ENCODE measurements at regions not wholly inside any gene's neighbourhood (a gene's known extent, or its start where the extent isn't known, plus 50 kb on each side); places are given as distances from the start of the nearest gene placed in this dataset.

GRCh38 chr18:69226971-69227370, 173.7 kb upstream of the DOK6 start:
- no peak overlapping the region for H3K4me3 ChIP-seq (ENCODE audit: low read depth, low read length)
- DNase-seq (ENCODE audit: low read depth), result no peak
- TF ChIP-seq, protein P1, sequence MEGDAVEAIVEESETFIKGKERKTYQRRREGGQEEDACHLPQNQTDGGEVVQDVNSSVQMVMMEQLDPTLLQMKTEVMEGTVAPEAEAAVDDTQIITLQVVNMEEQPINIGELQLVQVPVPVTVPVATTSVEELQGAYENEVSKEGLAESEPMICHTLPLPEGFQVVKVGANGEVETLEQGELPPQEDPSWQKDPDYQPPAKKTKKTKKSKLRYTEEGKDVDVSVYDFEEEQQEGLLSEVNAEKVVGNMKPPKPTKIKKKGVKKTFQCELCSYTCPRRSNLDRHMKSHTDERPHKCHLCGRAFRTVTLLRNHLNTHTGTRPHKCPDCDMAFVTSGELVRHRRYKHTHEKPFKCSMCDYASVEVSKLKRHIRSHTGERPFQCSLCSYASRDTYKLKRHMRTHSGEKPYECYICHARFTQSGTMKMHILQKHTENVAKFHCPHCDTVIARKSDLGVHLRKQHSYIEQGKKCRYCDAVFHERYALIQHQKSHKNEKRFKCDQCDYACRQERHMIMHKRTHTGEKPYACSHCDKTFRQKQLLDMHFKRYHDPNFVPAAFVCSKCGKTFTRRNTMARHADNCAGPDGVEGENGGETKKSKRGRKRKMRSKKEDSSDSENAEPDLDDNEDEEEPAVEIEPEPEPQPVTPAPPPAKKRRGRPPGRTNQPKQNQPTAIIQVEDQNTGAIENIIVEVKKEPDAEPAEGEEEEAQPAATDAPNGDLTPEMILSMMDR (IDR thresholded peaks at IDR 0.05; ENCODE audit: insufficient read depth, low read depth, low read length, missing control alignments), result no peak

DNA sequence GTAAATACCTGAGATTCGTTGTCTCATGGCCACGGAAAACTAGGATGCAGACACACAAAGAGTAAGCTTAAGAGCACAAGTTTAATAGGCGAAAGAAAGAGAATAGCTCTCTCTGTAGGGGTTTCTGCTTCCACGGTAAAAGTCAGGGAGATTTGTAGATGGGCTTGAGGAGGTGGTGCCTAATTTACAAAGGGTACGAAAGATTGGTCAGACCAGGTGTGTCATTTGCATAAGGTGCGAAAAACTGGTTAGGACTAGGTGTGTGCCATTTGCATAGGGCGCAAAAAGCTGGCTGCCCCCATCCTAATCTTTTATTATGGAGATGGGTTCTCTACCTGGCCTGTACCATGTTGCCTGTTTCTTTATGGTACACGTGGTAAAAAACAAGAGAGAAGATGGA, 170.5 kb upstream of the DOK6 start:
- TF ChIP-seq, protein P1 (IDR thresholded peaks at IDR 0.05; ENCODE audit: insufficient read depth, low read depth, low read length, missing control alignments), result no peak
- no peak overlapping the region for H3K4me3 ChIP-seq (ENCODE audit: low read depth, low read length)
- DNase-seq (ENCODE audit: low read depth), result no peak

DNA sequence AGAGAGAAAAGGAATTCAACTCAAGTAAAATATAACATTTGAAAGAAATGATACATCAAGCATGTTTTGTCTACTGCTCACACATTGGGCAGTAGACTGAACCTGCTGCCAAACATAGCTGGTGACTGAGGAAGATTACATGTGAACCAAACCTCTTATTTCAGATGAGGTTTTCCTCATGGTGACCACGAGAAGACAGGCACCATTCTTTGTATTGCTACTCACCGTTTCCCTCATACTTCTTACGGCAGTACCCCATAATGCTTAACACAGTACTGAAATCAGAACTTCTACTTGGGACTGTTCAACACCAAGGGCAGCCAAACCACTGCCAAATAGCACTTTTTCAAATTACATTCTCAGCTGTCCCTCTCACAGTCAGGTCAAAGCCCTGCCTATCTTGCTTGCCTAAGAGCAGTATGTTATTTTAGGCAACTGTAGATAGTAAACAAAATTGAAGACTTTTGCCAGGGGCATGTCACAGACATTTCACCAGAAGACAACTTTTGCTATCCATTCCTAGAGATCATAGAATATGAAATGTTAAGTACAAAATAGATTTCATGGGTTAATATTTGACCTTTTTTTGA, 167.1 kb upstream of the DOK6 start:
- H3K4me3 ChIP-seq (ENCODE audit: low read depth, low read length), result no peak overlapping the region
- DNase-seq (ENCODE audit: low read depth), result peak; percentile 18
- TF ChIP-seq, protein P1 (IDR thresholded peaks at IDR 0.05; ENCODE audit: insufficient read depth, low read depth, low read length, missing control alignments), result no peak

- TF ChIP-seq, protein P1 (IDR thresholded peaks at IDR 0.05; ENCODE audit: insufficient read depth, low read depth, low read length, missing control alignments), result no peak
- no peak overlapping the region for H3K4me3 ChIP-seq (ENCODE audit: low read depth, low read length)
- DNase-seq (ENCODE audit: low read depth), result no peak
Measured at GRCh38 chr18:69239849-69240674, 160.6 kb upstream of the DOK6 start.

DNA sequence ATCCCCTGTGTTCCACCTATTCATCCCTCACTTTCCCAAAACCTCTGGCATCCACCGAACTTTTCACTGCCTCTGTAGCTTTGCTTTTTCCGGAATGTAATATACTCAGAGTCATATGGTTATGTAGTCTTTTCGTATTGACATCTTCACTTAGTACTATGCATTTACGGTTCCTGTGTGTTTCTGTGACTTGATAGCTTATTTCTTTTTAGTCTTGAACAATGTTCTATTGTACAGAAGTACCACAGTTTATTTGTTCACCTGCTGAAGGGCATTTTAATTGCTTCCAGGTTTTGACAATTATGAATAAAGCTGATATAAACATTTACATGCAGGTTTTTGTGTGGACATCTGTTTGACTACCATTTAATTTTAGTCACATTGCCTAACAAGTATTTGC, 154.7 kb upstream of the DOK6 start:
- H3K4me3 ChIP-seq (ENCODE audit: low read depth, low read length), result no peak overlapping the region
- TF ChIP-seq, protein P1 (IDR thresholded peaks at IDR 0.05; ENCODE audit: insufficient read depth, low read depth, low read length, missing control alignments), result no peak
- DNase-seq (ENCODE audit: low read depth), result no peak

GRCh38 chr18:69250305-69251151, 150.2 kb upstream of the DOK6 start:
- peak; percentile 3 for DNase-seq (ENCODE audit: low read depth)
- no peak overlapping the region for H3K4me3 ChIP-seq (ENCODE audit: low read depth, low read length)
- TF ChIP-seq, protein P1 (IDR thresholded peaks at IDR 0.05; ENCODE audit: insufficient read depth, low read depth, low read length, missing control alignments), result no peak
